ENCODE measurements at regions not wholly inside any gene's neighbourhood (a gene's known extent, or its start where the extent isn't known, plus 50 kb on each side); places are given as distances from the start of the nearest gene placed in this dataset.

GRCh38 chr4:30959781-30960485, 239.8 kb downstream of the PCDH7 start:
- Histone ChIP-seq H3K4me1 (replicated peaks) (no peaks in the 10 kb centered on the region), H3K27ac (no peak overlapping the region), H3K27me3 (replicated peaks; ENCODE audit: insufficient read depth) (no peaks in the 10 kb centered on the region), H3K9me3 (no peaks in the 10 kb centered on the region), H3K36me3 (no peaks in the 10 kb centered on the region), H3K4me3 (no peak overlapping the region)
- no peak for TF ChIP-seq POLR2A (IDR thresholded peaks at IDR 0.05)
- TF ChIP-seq, protein P1, sequence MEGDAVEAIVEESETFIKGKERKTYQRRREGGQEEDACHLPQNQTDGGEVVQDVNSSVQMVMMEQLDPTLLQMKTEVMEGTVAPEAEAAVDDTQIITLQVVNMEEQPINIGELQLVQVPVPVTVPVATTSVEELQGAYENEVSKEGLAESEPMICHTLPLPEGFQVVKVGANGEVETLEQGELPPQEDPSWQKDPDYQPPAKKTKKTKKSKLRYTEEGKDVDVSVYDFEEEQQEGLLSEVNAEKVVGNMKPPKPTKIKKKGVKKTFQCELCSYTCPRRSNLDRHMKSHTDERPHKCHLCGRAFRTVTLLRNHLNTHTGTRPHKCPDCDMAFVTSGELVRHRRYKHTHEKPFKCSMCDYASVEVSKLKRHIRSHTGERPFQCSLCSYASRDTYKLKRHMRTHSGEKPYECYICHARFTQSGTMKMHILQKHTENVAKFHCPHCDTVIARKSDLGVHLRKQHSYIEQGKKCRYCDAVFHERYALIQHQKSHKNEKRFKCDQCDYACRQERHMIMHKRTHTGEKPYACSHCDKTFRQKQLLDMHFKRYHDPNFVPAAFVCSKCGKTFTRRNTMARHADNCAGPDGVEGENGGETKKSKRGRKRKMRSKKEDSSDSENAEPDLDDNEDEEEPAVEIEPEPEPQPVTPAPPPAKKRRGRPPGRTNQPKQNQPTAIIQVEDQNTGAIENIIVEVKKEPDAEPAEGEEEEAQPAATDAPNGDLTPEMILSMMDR (IDR thresholded peaks at IDR 0.05): no peak
- intact Hi-C loops (cut with DNase I): no loop called here
- DNase-seq (ENCODE audit: low spot score): no peak
- 90% methylated on average over 3 of the region's 3 CpGs for WGBS

GRCh38 chr4:30962939-30963338, 242.8 kb downstream of the PCDH7 start:
- Histone ChIP-seq H3K4me1 (replicated peaks) (no peaks in the 10 kb centered on the region), H3K27me3 (replicated peaks; ENCODE audit: insufficient read depth) (no peaks in the 10 kb centered on the region), H3K36me3 (no peaks in the 10 kb centered on the region), H3K27ac (no peak overlapping the region), H3K4me3 (no peak overlapping the region), H3K9me3 (no peaks in the 10 kb centered on the region)
- TF ChIP-seq POLR2AphosphoS5 (IDR thresholded peaks at IDR 0.05) (no peak), POLR2A (IDR thresholded peaks at IDR 0.05) (no peak)
- TF ChIP-seq, protein P1 (IDR thresholded peaks at IDR 0.05): no peak
- intact Hi-C loops (cut with DNase I): no loop called here
- no peak for DNase-seq (ENCODE audit: low spot score)

DNA sequence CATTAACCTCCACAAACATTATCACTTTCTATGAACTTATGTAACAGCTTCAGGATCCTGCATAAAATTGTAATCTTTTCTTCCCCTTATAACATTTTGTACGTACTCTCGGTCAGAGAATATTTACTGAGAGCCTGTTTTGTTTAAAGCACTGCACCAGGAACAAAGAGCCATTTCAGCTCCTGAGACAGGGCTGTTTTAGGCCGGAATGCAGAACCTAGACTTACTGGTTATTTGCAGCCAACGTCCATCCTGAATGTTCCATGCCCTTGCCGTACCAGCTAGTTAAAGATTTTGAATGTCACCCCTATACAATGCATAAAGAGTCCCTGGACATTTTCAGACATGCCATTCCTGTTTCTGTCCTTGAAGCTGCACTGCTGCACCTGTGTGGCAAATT, 248.8 kb downstream of the PCDH7 start:
- H3K4me3 ChIP-seq: no peak overlapping the region
- no peaks in the 10 kb centered on the region for H3K36me3 ChIP-seq
- H3K27ac ChIP-seq: no peak overlapping the region
- no peaks in the 10 kb centered on the region for H3K9me3 ChIP-seq
- H3K27me3 ChIP-seq (replicated peaks; ENCODE audit: insufficient read depth): no peaks in the 10 kb centered on the region
- no peaks in the 10 kb centered on the region for H3K4me1 ChIP-seq (replicated peaks)
- DNase-seq (ENCODE audit: low spot score): no peak
- TF ChIP-seq, protein P1 (IDR thresholded peaks at IDR 0.05): no peak
- TF ChIP-seq POLR2AphosphoS5 (IDR thresholded peaks at IDR 0.05): no peak
- no peak for TF ChIP-seq POLR2A (IDR thresholded peaks at IDR 0.05)
- WGBS: 24% methylated on average over 5 of the region's 5 CpGs
- intact Hi-C loops (cut with DNase I): no loop called here

GRCh38 chr4:30972542-30972941, 252.4 kb downstream of the PCDH7 start:
- TF ChIP-seq POLR2AphosphoS5 (IDR thresholded peaks at IDR 0.05): no peak
- no peak for TF ChIP-seq POLR2A (IDR thresholded peaks at IDR 0.05)
- TF ChIP-seq, protein P1 (IDR thresholded peaks at IDR 0.05): no peak
- H3K9me3 ChIP-seq: no peaks in the 10 kb centered on the region
- intact Hi-C loops (cut with DNase I): no loop called here

DNA sequence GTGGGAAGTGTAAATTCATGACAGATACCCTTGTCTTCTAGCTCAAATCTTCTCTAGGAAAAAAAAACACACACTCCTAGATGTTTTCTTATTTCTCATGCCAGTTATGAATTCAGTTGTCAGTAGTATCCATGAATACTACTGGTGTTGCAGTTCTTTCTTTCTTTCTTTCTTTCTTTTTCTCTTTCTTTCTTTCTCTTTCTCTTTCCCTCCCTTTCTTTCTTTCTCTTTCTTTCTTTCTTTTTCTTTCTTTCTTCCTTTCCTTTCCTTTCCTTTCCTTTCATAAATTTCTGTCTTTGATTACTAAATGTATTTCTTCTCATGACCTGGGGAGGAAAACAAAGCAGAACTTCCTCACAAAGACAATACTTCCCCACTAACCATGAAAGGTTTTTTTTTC, 253.8 kb downstream of the PCDH7 start:
- DNase-seq (ENCODE audit: low spot score): no peak
- Histone ChIP-seq H3K4me3 (no peak overlapping the region), H3K27ac (no peak overlapping the region), H3K27me3 (replicated peaks; ENCODE audit: insufficient read depth) (no peaks in the 10 kb centered on the region), H3K36me3 (no peaks in the 10 kb centered on the region), H3K9me3 (no peaks in the 10 kb centered on the region), H3K4me1 (replicated peaks) (no peaks in the 10 kb centered on the region)
- intact Hi-C loops (cut with DNase I): no loop called here
- TF ChIP-seq POLR2AphosphoS5 (IDR thresholded peaks at IDR 0.05) (no peak), POLR2A (IDR thresholded peaks at IDR 0.05) (no peak)
- TF ChIP-seq, protein P1 (IDR thresholded peaks at IDR 0.05): no peak

More at GRCh38 chr4:30972542-30972941, 252.4 kb downstream of the PCDH7 start:
- Histone ChIP-seq H3K4me3 (no peak overlapping the region), H3K4me1 (replicated peaks) (no peaks in the 10 kb centered on the region), H3K27me3 (replicated peaks; ENCODE audit: insufficient read depth) (no peaks in the 10 kb centered on the region), H3K36me3 (no peaks in the 10 kb centered on the region), H3K27ac (no peak overlapping the region)
- DNase-seq (ENCODE audit: low spot score): no peak
- 87% methylated on average over 3 of the region's 3 CpGs for WGBS
